Esophagus muscularis mucosa (tissue), 3 donors: ENCODE measurements at regions not wholly inside any gene's neighbourhood (a gene's known extent, or its start where the extent isn't known, plus 50 kb on each side); places are given as distances from the start of the nearest gene placed in this dataset.

Experiments used
- POLR2A ChIP-seq: fragments of 450-650 bp; IDR thresholded peaks from one replicate; pipeline ENCODE4 v1.6.1; 2017; ENCODE audit warnings: antibody characterized with exemption, moderate library complexity, mild to moderate bottlenecking, low read depth
- POLR2AphosphoS5 ChIP-seq, 2 donors: sonication (generic); formaldehyde crosslinking; IDR thresholded peaks; one replicate each; pipeline ENCODE4 v1.6.1; 2017; ENCODE audit warnings: antibody characterized with exemption in 2 of 2
- TF ChIP-seq, protein P1 (sequence below), 3 experiments: fragments of 200-600 bp in 2 of 3; fragments of 450-650 bp in 1 of 3; sonication (generic) in 2 of 3; IDR thresholded peaks; one replicate each; pipeline ENCODE4 v1.5.1; 2017 to 2019; ENCODE audit warnings: antibody characterized with exemption in 3 of 3, mild to moderate bottlenecking in 2 of 3, moderate library complexity in 1 of 3

- TF ChIP-seq, protein P1, sequence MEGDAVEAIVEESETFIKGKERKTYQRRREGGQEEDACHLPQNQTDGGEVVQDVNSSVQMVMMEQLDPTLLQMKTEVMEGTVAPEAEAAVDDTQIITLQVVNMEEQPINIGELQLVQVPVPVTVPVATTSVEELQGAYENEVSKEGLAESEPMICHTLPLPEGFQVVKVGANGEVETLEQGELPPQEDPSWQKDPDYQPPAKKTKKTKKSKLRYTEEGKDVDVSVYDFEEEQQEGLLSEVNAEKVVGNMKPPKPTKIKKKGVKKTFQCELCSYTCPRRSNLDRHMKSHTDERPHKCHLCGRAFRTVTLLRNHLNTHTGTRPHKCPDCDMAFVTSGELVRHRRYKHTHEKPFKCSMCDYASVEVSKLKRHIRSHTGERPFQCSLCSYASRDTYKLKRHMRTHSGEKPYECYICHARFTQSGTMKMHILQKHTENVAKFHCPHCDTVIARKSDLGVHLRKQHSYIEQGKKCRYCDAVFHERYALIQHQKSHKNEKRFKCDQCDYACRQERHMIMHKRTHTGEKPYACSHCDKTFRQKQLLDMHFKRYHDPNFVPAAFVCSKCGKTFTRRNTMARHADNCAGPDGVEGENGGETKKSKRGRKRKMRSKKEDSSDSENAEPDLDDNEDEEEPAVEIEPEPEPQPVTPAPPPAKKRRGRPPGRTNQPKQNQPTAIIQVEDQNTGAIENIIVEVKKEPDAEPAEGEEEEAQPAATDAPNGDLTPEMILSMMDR (IDR thresholded peaks at IDR 0.05): no peak
- TF ChIP-seq POLR2A (no peak), POLR2AphosphoS5 (IDR thresholded peaks at IDR 0.05) (no peak)
These were observed 66.0 kb upstream of the HAAO start for GRCh38 chr2:42858140-42859005.
